Ovary (tissue), 3 donors: ENCODE measurements at regions not wholly inside any gene's neighbourhood (a gene's known extent, or its start where the extent isn't known, plus 50 kb on each side); places are given as distances from the start of the nearest gene placed in this dataset.

Experiments used
- POLR2A ChIP-seq: fragments of 450-650 bp; IDR thresholded peaks from one replicate; pipeline ENCODE4 v1.6.1; 2017; ENCODE audit warnings: antibody characterized with exemption, mild to moderate bottlenecking, moderate library complexity
- TF ChIP-seq, protein P1 (sequence below), 3 donors: fragments of 450-650 bp in 2 of 3; fragments of 200-600 bp in 1 of 3; IDR thresholded peaks; one replicate each; pipeline versions ENCODE4 v1.5.1 to v1.8.0; 2016 to 2022; ENCODE audit warnings: antibody characterized with exemption in 3 of 3, mild to moderate bottlenecking in 1 of 3
- donor health status: DM: no; HTN: no; CAD: no.

DNA sequence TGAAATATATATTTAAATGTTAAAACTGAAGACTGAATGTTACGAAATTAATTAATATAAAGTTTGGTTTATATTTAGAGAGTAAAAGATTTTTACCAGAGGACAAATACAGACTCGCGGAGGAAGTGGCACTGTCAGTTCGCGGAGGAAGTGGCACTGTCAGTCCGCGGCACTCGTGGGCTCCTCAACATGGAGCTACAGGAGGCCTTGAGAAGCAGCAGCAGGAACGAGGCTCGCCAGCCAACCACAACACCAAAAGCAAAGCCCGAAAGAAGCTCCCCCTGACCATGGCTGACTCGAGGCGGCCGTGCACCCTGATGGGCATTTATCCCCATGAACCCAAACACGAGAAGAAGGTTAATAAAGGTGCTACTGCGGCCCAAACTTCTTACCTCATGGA lies 125.3 kb upstream of the PABPC4L start:
- TF ChIP-seq, protein P1, sequence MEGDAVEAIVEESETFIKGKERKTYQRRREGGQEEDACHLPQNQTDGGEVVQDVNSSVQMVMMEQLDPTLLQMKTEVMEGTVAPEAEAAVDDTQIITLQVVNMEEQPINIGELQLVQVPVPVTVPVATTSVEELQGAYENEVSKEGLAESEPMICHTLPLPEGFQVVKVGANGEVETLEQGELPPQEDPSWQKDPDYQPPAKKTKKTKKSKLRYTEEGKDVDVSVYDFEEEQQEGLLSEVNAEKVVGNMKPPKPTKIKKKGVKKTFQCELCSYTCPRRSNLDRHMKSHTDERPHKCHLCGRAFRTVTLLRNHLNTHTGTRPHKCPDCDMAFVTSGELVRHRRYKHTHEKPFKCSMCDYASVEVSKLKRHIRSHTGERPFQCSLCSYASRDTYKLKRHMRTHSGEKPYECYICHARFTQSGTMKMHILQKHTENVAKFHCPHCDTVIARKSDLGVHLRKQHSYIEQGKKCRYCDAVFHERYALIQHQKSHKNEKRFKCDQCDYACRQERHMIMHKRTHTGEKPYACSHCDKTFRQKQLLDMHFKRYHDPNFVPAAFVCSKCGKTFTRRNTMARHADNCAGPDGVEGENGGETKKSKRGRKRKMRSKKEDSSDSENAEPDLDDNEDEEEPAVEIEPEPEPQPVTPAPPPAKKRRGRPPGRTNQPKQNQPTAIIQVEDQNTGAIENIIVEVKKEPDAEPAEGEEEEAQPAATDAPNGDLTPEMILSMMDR (IDR thresholded peaks at IDR 0.05), result no peak
- no peak for TF ChIP-seq POLR2A
